ENCODE measurements at regions not wholly inside any gene's neighbourhood (a gene's known extent, or its start where the extent isn't known, plus 50 kb on each side); places are given as distances from the start of the nearest gene placed in this dataset.
"Not testable (repeated sequence)": the region's sequence is repeated elsewhere in the genome, so short reads cannot be mapped to it uniquely, and the experiment has no call there.

GRCh38 chr3:107198581-107199181 is 178.6 kb upstream of the CCDC54 start:
- no peak overlapping the region for H3K4me3 Mint-ChIP-seq (ENCODE audit: unreplicated experiment)
- POLR2A ChIA-PET: interaction anchor here (0.6 to 1.7 kb wide), 2 partner anchors 9 to 1298 kb away, joined by 3 to 4 read pairs; no protein-coding TSS in a partner anchor
- CTCF ChIA-PET: interaction anchor here (0.7 kb wide), 1 partner anchor 35 kb away, joined by 3 read pairs; no protein-coding TSS in a partner anchor
- H3K27me3 Mint-ChIP-seq (ENCODE audit: insufficient read depth, unreplicated experiment): no peaks in the 10 kb centered on the region
- H3K27ac Mint-ChIP-seq (ENCODE audit: low read depth, unreplicated experiment): no peak overlapping the region
- H3K4me1 Mint-ChIP-seq (ENCODE audit: insufficient read depth, unreplicated experiment): peaks cover 18% of the 10 kb centered on the region
- no peaks in the 10 kb centered on the region for H3K36me3 Mint-ChIP-seq (ENCODE audit: insufficient read depth, unreplicated experiment)
- BruUV-seq (replicated peaks): no TSS peak
- no peak for DNase-seq (ENCODE audit: unreplicated experiment)
- TF ChIP-seq, protein P1, sequence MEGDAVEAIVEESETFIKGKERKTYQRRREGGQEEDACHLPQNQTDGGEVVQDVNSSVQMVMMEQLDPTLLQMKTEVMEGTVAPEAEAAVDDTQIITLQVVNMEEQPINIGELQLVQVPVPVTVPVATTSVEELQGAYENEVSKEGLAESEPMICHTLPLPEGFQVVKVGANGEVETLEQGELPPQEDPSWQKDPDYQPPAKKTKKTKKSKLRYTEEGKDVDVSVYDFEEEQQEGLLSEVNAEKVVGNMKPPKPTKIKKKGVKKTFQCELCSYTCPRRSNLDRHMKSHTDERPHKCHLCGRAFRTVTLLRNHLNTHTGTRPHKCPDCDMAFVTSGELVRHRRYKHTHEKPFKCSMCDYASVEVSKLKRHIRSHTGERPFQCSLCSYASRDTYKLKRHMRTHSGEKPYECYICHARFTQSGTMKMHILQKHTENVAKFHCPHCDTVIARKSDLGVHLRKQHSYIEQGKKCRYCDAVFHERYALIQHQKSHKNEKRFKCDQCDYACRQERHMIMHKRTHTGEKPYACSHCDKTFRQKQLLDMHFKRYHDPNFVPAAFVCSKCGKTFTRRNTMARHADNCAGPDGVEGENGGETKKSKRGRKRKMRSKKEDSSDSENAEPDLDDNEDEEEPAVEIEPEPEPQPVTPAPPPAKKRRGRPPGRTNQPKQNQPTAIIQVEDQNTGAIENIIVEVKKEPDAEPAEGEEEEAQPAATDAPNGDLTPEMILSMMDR (IDR thresholded peaks at IDR 0.05; ENCODE audit: unreplicated experiment): no peak
- intact Hi-C loops (cut with micrococcal nuclease): no loop called here
- peaks cover 6% of the 10 kb centered on the region for H3K9me3 Mint-ChIP-seq (ENCODE audit: unreplicated experiment)

GRCh38 chr3:107201146-107201545 is 176.1 kb upstream of the CCDC54 start:
- Mint-ChIP-seq H3K9me3 (ENCODE audit: unreplicated experiment) (peaks cover 2% of the 10 kb centered on the region), H3K27ac (ENCODE audit: low read depth, unreplicated experiment) (no peak overlapping the region), H3K27me3 (ENCODE audit: insufficient read depth, unreplicated experiment) (no peaks in the 10 kb centered on the region), H3K4me3 (ENCODE audit: unreplicated experiment) (no peak overlapping the region), H3K4me1 (ENCODE audit: insufficient read depth, unreplicated experiment) (peaks cover 18% of the 10 kb centered on the region), H3K36me3 (ENCODE audit: insufficient read depth, unreplicated experiment) (no peaks in the 10 kb centered on the region)
- TF ChIP-seq, protein P1 (IDR thresholded peaks at IDR 0.05; ENCODE audit: unreplicated experiment): no peak
- ChIA-PET POLR2A (interaction anchor here (0.6 to 2.4 kb wide), 13 partner anchors 9 to 853 kb away, joined by 3 to 5 read pairs (median 3); no protein-coding TSS in a partner anchor), CTCF (interaction anchor here (1.0 to 4.9 kb wide), 4 partner anchors 35 to 220 kb away, joined by 3 to 27 read pairs (median 9); no protein-coding TSS in a partner anchor)
- BruUV-seq (replicated peaks): no TSS peak
- no peak for DNase-seq (ENCODE audit: unreplicated experiment)
- intact Hi-C loops (cut with micrococcal nuclease): loop anchor here (10.0 kb wide), 1 partner anchor 324 kb away; the partner anchor contains the start of gene BBX

GRCh38 chr3:107202885-107203284 is 174.4 kb upstream of the CCDC54 start:
- not testable (repeated sequence) for H3K36me3 Mint-ChIP-seq (ENCODE audit: insufficient read depth, unreplicated experiment); H3K4me3 Mint-ChIP-seq (ENCODE audit: unreplicated experiment); DNase-seq (ENCODE audit: unreplicated experiment); H3K27ac Mint-ChIP-seq (ENCODE audit: low read depth, unreplicated experiment); H3K27me3 Mint-ChIP-seq (ENCODE audit: insufficient read depth, unreplicated experiment); BruUV-seq (replicated peaks); H3K9me3 Mint-ChIP-seq (ENCODE audit: unreplicated experiment)
- ChIA-PET POLR2A (interaction anchor here (0.6 to 2.4 kb wide), 4 partner anchors 32 to 183 kb away, joined by 3 to 5 read pairs (median 4); no protein-coding TSS in a partner anchor), CTCF (interaction anchor here (0.6 to 4.9 kb wide), 4 partner anchors 16 to 219 kb away, joined by 3 to 27 read pairs (median 8); no protein-coding TSS in a partner anchor)
- H3K4me1 Mint-ChIP-seq (ENCODE audit: insufficient read depth, unreplicated experiment): peaks cover 29% of the 10 kb centered on the region
- intact Hi-C loops (cut with micrococcal nuclease): loop anchor here (10.0 kb wide), 1 partner anchor 322 kb away; the partner anchor contains the start of gene BBX

DNA sequence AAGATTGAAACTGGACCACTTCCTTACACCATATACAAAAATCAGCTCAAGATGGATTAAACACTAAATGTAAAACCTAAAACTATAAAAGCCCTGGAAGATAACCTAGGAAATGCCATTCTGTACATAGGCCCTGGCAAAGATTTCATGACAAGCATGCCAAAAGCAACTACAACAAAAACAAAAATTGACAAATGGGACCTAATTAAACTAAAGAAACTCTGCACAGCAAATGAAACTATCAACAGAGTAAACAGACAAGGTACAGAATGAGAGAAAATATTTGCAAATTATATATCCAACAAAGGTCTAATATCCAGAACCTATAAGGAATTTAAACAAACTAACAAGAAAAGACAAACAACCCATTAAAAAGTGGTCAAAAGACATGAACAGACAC is 173.1 kb upstream of the CCDC54 start:
- TF ChIP-seq, protein P1 (IDR thresholded peaks at IDR 0.05; ENCODE audit: unreplicated experiment): no peak
- POLR2A ChIA-PET: interaction anchor here (5.4 kb wide), 1 partner anchor 32 kb away, joined by 79 read pairs; no protein-coding TSS in a partner anchor
- H3K4me1 Mint-ChIP-seq (ENCODE audit: insufficient read depth, unreplicated experiment): peaks cover 33% of the 10 kb centered on the region
- no TSS peak for BruUV-seq (replicated peaks)
- no peaks in the 10 kb centered on the region for H3K36me3 Mint-ChIP-seq (ENCODE audit: insufficient read depth, unreplicated experiment)
- intact Hi-C loops (cut with micrococcal nuclease): loop anchor here (10.0 kb wide), 1 partner anchor 321 kb away; the partner anchor contains the start of gene BBX
- no peak overlapping the region for H3K4me3 Mint-ChIP-seq (ENCODE audit: unreplicated experiment)
- no peak overlapping the region for H3K27ac Mint-ChIP-seq (ENCODE audit: low read depth, unreplicated experiment)
- no peaks in the 10 kb centered on the region for H3K9me3 Mint-ChIP-seq (ENCODE audit: unreplicated experiment)
- DNase-seq (ENCODE audit: unreplicated experiment): no peak
- CTCF ChIA-PET: interaction anchor here (4.9 kb wide), 1 partner anchor 32 kb away, joined by 27 read pairs; no protein-coding TSS in a partner anchor
- H3K27me3 Mint-ChIP-seq (ENCODE audit: insufficient read depth, unreplicated experiment): no peaks in the 10 kb centered on the region
